ENCODE measurements at regions not wholly inside any gene's neighbourhood (a gene's known extent, or its start where the extent isn't known, plus 50 kb on each side); places are given as distances from the start of the nearest gene placed in this dataset.

DNA sequence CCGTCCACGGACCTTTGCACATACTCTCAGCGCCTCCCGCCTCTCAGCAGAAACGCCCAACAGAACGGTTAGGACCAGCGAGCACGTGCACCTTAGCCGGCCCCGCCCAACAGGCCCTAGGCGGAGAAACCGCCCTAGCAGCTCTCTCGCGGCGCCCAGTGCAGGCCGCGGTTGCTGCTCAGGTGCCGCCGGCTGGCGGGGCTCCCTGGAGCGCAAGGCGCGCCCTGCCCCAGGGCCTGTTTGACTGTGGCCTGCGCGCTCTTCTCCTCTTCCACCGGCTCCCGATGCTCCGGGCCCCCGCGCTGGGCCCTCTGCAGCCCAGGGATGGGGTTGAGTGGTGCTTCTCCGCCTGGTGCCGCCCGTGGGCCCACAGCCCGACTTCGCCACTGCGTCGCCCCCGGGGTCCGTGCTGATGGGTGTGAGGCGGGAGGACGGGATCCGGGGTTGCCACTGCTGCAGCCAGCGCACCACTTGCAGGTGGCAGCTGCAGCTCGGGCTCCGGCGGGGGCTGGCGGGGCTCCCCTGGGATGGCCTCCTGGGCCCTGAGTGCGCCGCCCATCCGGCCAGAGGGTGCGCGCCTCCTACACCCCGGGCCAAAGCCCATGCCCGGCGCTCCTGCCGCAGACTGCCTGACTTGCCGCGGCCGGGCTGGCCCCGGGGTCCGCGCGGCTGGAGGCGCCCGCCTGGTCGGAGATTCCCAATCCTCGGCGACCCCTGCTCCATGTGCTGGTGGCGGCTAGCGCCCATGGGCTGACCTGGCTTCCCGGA lies 1889.4 kb upstream of the CDH9 start:
- TF ChIP-seq, protein P1, sequence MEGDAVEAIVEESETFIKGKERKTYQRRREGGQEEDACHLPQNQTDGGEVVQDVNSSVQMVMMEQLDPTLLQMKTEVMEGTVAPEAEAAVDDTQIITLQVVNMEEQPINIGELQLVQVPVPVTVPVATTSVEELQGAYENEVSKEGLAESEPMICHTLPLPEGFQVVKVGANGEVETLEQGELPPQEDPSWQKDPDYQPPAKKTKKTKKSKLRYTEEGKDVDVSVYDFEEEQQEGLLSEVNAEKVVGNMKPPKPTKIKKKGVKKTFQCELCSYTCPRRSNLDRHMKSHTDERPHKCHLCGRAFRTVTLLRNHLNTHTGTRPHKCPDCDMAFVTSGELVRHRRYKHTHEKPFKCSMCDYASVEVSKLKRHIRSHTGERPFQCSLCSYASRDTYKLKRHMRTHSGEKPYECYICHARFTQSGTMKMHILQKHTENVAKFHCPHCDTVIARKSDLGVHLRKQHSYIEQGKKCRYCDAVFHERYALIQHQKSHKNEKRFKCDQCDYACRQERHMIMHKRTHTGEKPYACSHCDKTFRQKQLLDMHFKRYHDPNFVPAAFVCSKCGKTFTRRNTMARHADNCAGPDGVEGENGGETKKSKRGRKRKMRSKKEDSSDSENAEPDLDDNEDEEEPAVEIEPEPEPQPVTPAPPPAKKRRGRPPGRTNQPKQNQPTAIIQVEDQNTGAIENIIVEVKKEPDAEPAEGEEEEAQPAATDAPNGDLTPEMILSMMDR (IDR thresholded peaks at IDR 0.05): no peak
- TF ChIP-seq POLR2A (IDR thresholded peaks at IDR 0.05): no peak

Data from body of pancreas (tissue), 4 donors.